DOHH2 (cell line): ENCODE measurements at regions not wholly inside any gene's neighbourhood (a gene's known extent, or its start where the extent isn't known, plus 50 kb on each side); places are given as distances from the start of the nearest gene placed in this dataset.

Experiments used
- CTCF ChIP-seq: fragments of 200-600 bp; sonication (generic); IDR thresholded peaks from one replicate; pipeline ENCODE4 v1.5.1; 2014; ENCODE audit warnings: antibody characterized with exemption, mild to moderate bottlenecking, low read depth, low read length; ENCODE audit not compliant: poor library complexity, severe bottlenecking
- EZH2phosphoT487 ChIP-seq: fragments of 200-600 bp; sonication (generic); IDR thresholded peaks from 2 replicates; pipeline ENCODE4 v1.6.1; 2017; ENCODE audit warnings: borderline replicate concordance, mild to moderate bottlenecking, antibody characterized with exemption, low read length, moderate library complexity, mixed read lengths

- TF ChIP-seq CTCF (no peak), EZH2phosphoT487 (no peak)
Measured at GRCh38 chr1:116191294-116191693, 80.1 kb downstream of the MAB21L3 start.
